HEK293 (cell line): ENCODE measurements at regions not wholly inside any gene's neighbourhood (a gene's known extent, or its start where the extent isn't known, plus 50 kb on each side); places are given as distances from the start of the nearest gene placed in this dataset.

Source experiments
- CTCF ChIA-PET: fragments of 350-600 bp; formaldehyde crosslinking; extraction: SDS; loops from one replicate; lab custom pipeline; 2021; ENCODE audit warnings: antibody characterized with exemption; lab: Yijun Ruan, JAX
- POLR2A ChIA-PET: fragments of 300-600 bp; formaldehyde crosslinking; extraction: SDS; loops from one replicate; lab custom pipeline; 2020; ENCODE audit warnings: antibody characterized with exemption, inconsistent platforms; lab: Yijun Ruan, JAX
- H3K27ac ChIP-seq: fragments of 200-500 bp; sonication (Bioruptor generic); 2 replicates; pipeline ENCODE4 v1.5.1; 2014; ENCODE audit warnings: low read depth, low read length, control low read depth, inconsistent platforms; ENCODE audit errors: extremely low read depth
- H3K36me3 ChIP-seq, 2 experiments: fragments of 200-500 bp in 1 of 2; sonication (Bioruptor generic) in 1 of 2; 1 replicate in 1 of 2; 2 replicates in 1 of 2; pipeline ENCODE4 v1.5.1; 2014 to 2017; ENCODE audit warnings: inconsistent platforms in 2 of 2, low read length in 2 of 2; ENCODE audit not compliant: control insufficient read depth in 2 of 2, insufficient read depth in 1 of 2
- H3K4me1 ChIP-seq: fragments of 200-500 bp; sonication (Bioruptor generic); 2 replicates; pipeline ENCODE4 v1.5.1; 2014; ENCODE audit warnings: mild to moderate bottlenecking, low read length, inconsistent platforms; ENCODE audit not compliant: control insufficient read depth, insufficient read depth
- H3K4me3 ChIP-seq: 2 replicates; pipeline ENCODE4 v1.5.1; 2011; ENCODE audit warnings: low read depth, mild to moderate bottlenecking, control low read depth, low read length, moderate library complexity
- H3K9me3 ChIP-seq: fragments of 200-500 bp; sonication (Bioruptor generic); 2 replicates; pipeline ENCODE4 v1.5.1; 2014; ENCODE audit warnings: low read depth, low read length, inconsistent platforms; ENCODE audit not compliant: control insufficient read depth, insufficient read depth
- BCL11B ChIP-seq: fragments of 450-650 bp; formaldehyde crosslinking; IDR thresholded peaks from 2 replicates; pipeline ENCODE4 v1.5.1; 2016; ENCODE audit warnings: low read depth, missing biosample characterization, missing genetic modification characterization
- EGR2 ChIP-seq: fragments of 450-650 bp; formaldehyde crosslinking; IDR thresholded peaks from 2 replicates; pipeline ENCODE4 v1.5.1; 2016; ENCODE audit warnings: low read depth, missing biosample characterization, missing genetic modification characterization
- MEIS1 ChIP-seq: sonication (generic); formaldehyde crosslinking; IDR thresholded peaks from 2 replicates; pipeline ENCODE4 v1.8.1; 2022; ENCODE audit warnings: missing genetic modification reagents, mild to moderate bottlenecking, borderline replicate concordance
- MYNN ChIP-seq: fragments of 450-650 bp; formaldehyde crosslinking; IDR thresholded peaks from 2 replicates; pipeline ENCODE4 v1.5.1; 2016; ENCODE audit warnings: missing biosample characterization, missing genetic modification characterization, borderline replicate concordance
- RBAK ChIP-seq: fragments of 450-650 bp; formaldehyde crosslinking; IDR thresholded peaks from 2 replicates; pipeline ENCODE4 v1.5.1; 2016; ENCODE audit warnings: missing biosample characterization, missing genetic modification characterization
- SCRT2 ChIP-seq: fragments of 450-650 bp; formaldehyde crosslinking; IDR thresholded peaks from 2 replicates; pipeline ENCODE4 v1.5.1; 2016; ENCODE audit warnings: missing biosample characterization, missing genetic modification characterization
- ZNF140 ChIP-seq: fragments of 450-650 bp; formaldehyde crosslinking; IDR thresholded peaks from 2 replicates; pipeline ENCODE4 v1.5.1; 2016; ENCODE audit warnings: missing biosample characterization, missing genetic modification characterization
- ZNF169 ChIP-seq: fragments of 450-650 bp; formaldehyde crosslinking; IDR thresholded peaks from 2 replicates; pipeline ENCODE4 v1.5.1; 2016; ENCODE audit warnings: missing biosample characterization, missing genetic modification characterization
- ZNF23 ChIP-seq: fragments of 450-650 bp; formaldehyde crosslinking; IDR thresholded peaks from 2 replicates; pipeline ENCODE4 v1.5.1; 2016; ENCODE audit warnings: missing biosample characterization, missing genetic modification characterization, borderline replicate concordance
- ZNF248 ChIP-seq: fragments of 450-650 bp; formaldehyde crosslinking; IDR thresholded peaks from 2 replicates; pipeline ENCODE4 v1.5.1; 2017; ENCODE audit warnings: missing biosample characterization, missing genetic modification characterization
- ZNF274 ChIP-seq, 2 experiments: fragments of 200-500 bp in 1 of 2; fragments of 450-650 bp in 1 of 2; sonication (Bioruptor generic) in 1 of 2; formaldehyde crosslinking in 1 of 2; IDR thresholded peaks; 2 replicates each; pipeline versions ENCODE4 v1.5.1 to v1.6.1; 2014 to 2016; ENCODE audit warnings: borderline replicate concordance in 1 of 2, inconsistent platforms in 1 of 2, low read length in 1 of 2, missing biosample characterization in 1 of 2, missing genetic modification characterization in 1 of 2
- ZNF366 ChIP-seq: fragments of 450-650 bp; formaldehyde crosslinking; conservative IDR thresholded peaks from 2 replicates; pipeline ENCODE4 v1.5.1; 2016; ENCODE audit warnings: missing biosample characterization, missing genetic modification characterization
- ZNF658 ChIP-seq: fragments of 450-650 bp; formaldehyde crosslinking; IDR thresholded peaks from 2 replicates; pipeline ENCODE4; 2016; ENCODE audit warnings: missing biosample characterization, missing genetic modification characterization
- ZNF660 ChIP-seq: fragments of 450-650 bp; IDR thresholded peaks from 2 replicates; pipeline ENCODE4 v1.5.1; 2018; ENCODE audit warnings: missing biosample characterization, mild to moderate bottlenecking, missing genetic modification characterization
- ZNF701 ChIP-seq: fragments of 450-650 bp; formaldehyde crosslinking; IDR thresholded peaks from 2 replicates; pipeline ENCODE4 v1.5.1; 2016; ENCODE audit warnings: missing biosample characterization, missing genetic modification characterization
- ZNF792 ChIP-seq: fragments of 450-650 bp; formaldehyde crosslinking; IDR thresholded peaks from 2 replicates; pipeline ENCODE4 v1.5.1; 2016; ENCODE audit warnings: missing biosample characterization, missing genetic modification characterization
- ZNF843 ChIP-seq: fragments of 450-650 bp; formaldehyde crosslinking; IDR thresholded peaks from 2 replicates; pipeline ENCODE4 v1.5.1; 2016; ENCODE audit warnings: missing biosample characterization, missing genetic modification characterization
- ZSCAN16 ChIP-seq: fragments of 450-650 bp; formaldehyde crosslinking; IDR thresholded peaks from 2 replicates; pipeline ENCODE4 v1.5.1; 2016; ENCODE audit warnings: missing biosample characterization, missing genetic modification characterization
- ZXDB ChIP-seq: fragments of 450-650 bp; formaldehyde crosslinking; IDR thresholded peaks from 2 replicates; pipeline ENCODE4 v1.5.1; 2016; ENCODE audit warnings: missing biosample characterization, missing genetic modification characterization
- TF ChIP-seq, protein P1 (sequence below): fragments of 450-650 bp; IDR thresholded peaks from 2 replicates; pipeline ENCODE4 v1.5.1; 2018; ENCODE audit warnings: missing biosample characterization, mild to moderate bottlenecking, missing genetic modification characterization
- TF ChIP-seq, protein P2 (sequence below): fragments of 450-650 bp; formaldehyde crosslinking; IDR thresholded peaks from 2 replicates; pipeline ENCODE4 v1.5.1; 2016; ENCODE audit warnings: missing biosample characterization, missing genetic modification characterization, low read depth
- TF ChIP-seq, protein P3 (sequence below): fragments of 450-650 bp; formaldehyde crosslinking; IDR thresholded peaks from 2 replicates; pipeline ENCODE4 v1.5.1; 2016; ENCODE audit warnings: missing biosample characterization, missing genetic modification characterization
- TF ChIP-seq, protein P4 (sequence below): fragments of 450-650 bp; formaldehyde crosslinking; IDR thresholded peaks from 2 replicates; pipeline ENCODE4 v1.5.1; 2016; ENCODE audit warnings: missing biosample characterization, missing genetic modification characterization, borderline replicate concordance
- TF ChIP-seq, protein P5 (sequence below): fragments of 450-650 bp; formaldehyde crosslinking; IDR thresholded peaks from 2 replicates; pipeline ENCODE4; 2016; ENCODE audit warnings: missing biosample characterization, missing genetic modification characterization
- TF ChIP-seq, protein P6 (sequence below): fragments of 450-650 bp; formaldehyde crosslinking; IDR thresholded peaks from 2 replicates; pipeline ENCODE4 v1.5.1; 2017; ENCODE audit warnings: missing biosample characterization, missing genetic modification characterization
- TF ChIP-seq, protein P7 (sequence below): fragments of 450-650 bp; formaldehyde crosslinking; IDR thresholded peaks from 2 replicates; pipeline ENCODE4 v1.5.1; 2017; ENCODE audit warnings: missing biosample characterization, missing genetic modification characterization

DNA sequence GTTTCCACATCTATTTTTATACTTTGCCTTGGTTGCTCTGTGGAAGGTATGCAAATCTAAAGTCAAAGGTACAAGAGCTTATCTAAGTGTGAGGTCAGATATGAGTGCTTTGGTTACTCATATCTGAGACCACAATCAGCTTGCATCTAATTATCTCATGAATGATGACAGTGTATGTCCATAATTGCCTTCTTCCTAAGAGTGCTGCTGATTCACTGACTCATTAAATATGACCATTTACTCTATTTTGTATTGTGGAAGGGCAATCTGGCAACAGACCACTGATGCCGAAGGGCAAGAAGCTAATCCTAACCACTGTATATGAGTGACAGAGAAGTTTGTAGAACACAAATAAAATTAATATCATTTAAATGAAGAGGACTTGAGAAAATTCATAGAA, 1190.2 kb upstream of the AGA start:
- Histone ChIP-seq H3K9me3 (no peaks in the 10 kb centered on the region), H3K36me3 (no peaks in the 10 kb centered on the region), H3K27ac (no peak overlapping the region), H3K4me1 (no peaks in the 10 kb centered on the region), H3K4me3 (no peak overlapping the region)
- ChIA-PET CTCF (no interaction called here), POLR2A (no interaction called here)
- TF ChIP-seq ZNF660 (tag by site-specific recombination): no peak
- no peak for TF ChIP-seq ZNF274 (IDR thresholded peaks at IDR 0.05; ENCODE audit: low read length)
- TF ChIP-seq ZNF274 (tag by site-specific recombination; IDR thresholded peaks at IDR 0.05; ENCODE audit: borderline replicate concordance): no peak
- TF ChIP-seq, protein P1, sequence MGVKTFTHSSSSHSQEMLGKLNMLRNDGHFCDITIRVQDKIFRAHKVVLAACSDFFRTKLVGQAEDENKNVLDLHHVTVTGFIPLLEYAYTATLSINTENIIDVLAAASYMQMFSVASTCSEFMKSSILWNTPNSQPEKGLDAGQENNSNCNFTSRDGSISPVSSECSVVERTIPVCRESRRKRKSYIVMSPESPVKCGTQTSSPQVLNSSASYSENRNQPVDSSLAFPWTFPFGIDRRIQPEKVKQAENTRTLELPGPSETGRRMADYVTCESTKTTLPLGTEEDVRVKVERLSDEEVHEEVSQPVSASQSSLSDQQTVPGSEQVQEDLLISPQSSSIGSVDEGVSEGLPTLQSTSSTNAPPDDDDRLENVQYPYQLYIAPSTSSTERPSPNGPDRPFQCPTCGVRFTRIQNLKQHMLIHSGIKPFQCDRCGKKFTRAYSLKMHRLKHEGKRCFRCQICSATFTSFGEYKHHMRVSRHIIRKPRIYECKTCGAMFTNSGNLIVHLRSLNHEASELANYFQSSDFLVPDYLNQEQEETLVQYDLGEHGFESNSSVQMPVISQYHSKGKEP (tag by site-specific recombination): no peak
- TF ChIP-seq, protein P2, sequence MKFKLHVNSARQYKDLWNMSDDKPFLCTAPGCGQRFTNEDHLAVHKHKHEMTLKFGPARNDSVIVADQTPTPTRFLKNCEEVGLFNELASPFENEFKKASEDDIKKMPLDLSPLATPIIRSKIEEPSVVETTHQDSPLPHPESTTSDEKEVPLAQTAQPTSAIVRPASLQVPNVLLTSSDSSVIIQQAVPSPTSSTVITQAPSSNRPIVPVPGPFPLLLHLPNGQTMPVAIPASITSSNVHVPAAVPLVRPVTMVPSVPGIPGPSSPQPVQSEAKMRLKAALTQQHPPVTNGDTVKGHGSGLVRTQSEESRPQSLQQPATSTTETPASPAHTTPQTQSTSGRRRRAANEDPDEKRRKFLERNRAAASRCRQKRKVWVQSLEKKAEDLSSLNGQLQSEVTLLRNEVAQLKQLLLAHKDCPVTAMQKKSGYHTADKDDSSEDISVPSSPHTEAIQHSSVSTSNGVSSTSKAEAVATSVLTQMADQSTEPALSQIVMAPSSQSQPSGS (tag by site-specific recombination): no peak
- no peak for TF ChIP-seq EGR2

DNA sequence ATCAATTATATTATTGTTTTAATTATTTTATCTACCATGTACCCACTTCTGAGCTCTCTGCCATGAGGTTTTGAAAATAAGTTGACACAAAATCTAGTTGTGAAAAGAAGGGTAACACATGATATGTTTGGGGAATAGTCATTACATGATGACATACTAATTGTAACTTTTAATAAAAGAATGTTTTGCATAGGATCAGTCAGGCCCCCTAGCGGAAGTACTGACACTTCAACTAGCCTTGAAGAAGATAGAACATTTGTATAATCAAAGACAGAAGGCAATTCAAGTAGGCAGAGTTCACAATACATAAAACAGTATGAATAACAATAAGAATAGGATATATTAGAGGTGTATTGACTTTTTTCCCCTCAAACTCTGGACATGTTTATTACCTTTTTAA, 1191.0 kb upstream of the AGA start:
- CTCF ChIA-PET: interaction anchor here (1.0 kb wide), 1 partner anchor 23 kb away, joined by 4 read pairs; no protein-coding TSS in a partner anchor

DNA sequence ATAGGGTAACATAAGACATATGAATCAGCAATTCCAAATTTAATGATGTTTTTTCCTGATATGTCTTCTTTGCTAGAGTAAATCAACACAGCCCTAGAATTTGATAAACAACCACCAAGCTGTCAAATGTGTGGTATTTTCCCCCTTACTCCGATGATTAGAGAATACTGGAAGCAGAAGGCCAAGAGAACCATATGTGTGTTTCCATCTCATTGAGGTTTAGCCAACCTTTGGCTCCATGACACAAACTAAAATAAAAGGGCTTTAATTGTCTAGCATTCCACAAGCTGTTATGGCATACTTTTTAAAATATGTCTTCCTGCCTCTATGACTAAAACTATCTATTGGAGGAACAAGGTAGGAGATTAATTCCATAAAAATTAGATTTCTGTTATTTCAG, 1222.4 kb upstream of the AGA start:
- Histone ChIP-seq H3K27ac (no peak overlapping the region), H3K36me3 (no peaks in the 10 kb centered on the region), H3K4me1 (no peaks in the 10 kb centered on the region), H3K4me3 (no peak overlapping the region), H3K9me3 (no peaks in the 10 kb centered on the region)
- ChIA-PET CTCF (no interaction called here), POLR2A (no interaction called here)
- TF ChIP-seq ZNF140 (tag by site-specific recombination) (no peak), ZNF701 (tag by site-specific recombination) (no peak), ZXDB (tag by site-specific recombination) (no peak), SCRT2 (tag by site-specific recombination) (no peak), ZNF23 (tag by site-specific recombination) (no peak), MEIS1 (CRISPR knock-in tag) (no peak), MYNN (tag by site-specific recombination) (no peak), ZNF658 (tag by site-specific recombination) (no peak), ZNF169 (tag by site-specific recombination) (no peak)
- TF ChIP-seq, protein P3, sequence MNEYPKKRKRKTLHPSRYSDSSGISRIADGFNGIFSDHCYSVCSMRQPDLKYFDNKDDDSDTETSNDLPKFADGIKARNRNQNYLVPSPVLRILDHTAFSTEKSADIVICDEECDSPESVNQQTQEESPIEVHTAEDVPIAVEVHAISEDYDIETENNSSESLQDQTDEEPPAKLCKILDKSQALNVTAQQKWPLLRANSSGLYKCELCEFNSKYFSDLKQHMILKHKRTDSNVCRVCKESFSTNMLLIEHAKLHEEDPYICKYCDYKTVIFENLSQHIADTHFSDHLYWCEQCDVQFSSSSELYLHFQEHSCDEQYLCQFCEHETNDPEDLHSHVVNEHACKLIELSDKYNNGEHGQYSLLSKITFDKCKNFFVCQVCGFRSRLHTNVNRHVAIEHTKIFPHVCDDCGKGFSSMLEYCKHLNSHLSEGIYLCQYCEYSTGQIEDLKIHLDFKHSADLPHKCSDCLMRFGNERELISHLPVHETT: no peak
- TF ChIP-seq, protein P4, sequence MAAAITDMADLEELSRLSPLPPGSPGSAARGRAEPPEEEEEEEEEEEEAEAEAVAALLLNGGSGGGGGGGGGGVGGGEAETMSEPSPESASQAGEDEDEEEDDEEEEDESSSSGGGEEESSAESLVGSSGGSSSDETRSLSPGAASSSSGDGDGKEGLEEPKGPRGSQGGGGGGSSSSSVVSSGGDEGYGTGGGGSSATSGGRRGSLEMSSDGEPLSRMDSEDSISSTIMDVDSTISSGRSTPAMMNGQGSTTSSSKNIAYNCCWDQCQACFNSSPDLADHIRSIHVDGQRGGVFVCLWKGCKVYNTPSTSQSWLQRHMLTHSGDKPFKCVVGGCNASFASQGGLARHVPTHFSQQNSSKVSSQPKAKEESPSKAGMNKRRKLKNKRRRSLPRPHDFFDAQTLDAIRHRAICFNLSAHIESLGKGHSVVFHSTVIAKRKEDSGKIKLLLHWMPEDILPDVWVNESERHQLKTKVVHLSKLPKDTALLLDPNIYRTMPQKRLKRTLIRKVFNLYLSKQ: no peak

More for the DNA sequence above, 1191.0 kb upstream of the AGA start:
- POLR2A ChIA-PET: no interaction called here
- no peaks in the 10 kb centered on the region for H3K36me3 ChIP-seq
- no peak overlapping the region for H3K27ac ChIP-seq
- no peaks in the 10 kb centered on the region for H3K9me3 ChIP-seq
- TF ChIP-seq ZNF792 (no peak), ZNF23 (tag by site-specific recombination) (no peak), ZNF248 (no peak), ZSCAN16 (tag by site-specific recombination) (no peak), ZNF843 (tag by site-specific recombination) (no peak), BCL11B (tag by site-specific recombination) (no peak), ZNF366 (tag by site-specific recombination) (no peak), RBAK (no peak)
- TF ChIP-seq, protein P5, sequence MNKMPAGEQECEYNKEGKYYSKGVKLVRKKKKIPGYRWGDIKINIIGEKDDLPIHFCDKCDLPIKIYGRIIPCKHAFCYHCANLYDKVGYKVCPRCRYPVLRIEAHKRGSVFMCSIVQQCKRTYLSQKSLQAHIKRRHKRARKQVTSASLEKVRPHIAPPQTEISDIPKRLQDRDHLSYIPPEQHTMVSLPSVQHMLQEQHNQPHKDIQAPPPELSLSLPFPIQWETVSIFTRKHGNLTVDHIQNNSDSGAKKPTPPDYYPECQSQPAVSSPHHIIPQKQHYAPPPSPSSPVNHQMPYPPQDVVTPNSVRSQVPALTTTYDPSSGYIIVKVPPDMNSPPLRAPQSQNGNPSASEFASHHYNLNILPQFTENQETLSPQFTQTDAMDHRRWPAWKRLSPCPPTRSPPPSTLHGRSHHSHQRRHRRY (tag by site-specific recombination): no peak
- TF ChIP-seq, protein P6, sequence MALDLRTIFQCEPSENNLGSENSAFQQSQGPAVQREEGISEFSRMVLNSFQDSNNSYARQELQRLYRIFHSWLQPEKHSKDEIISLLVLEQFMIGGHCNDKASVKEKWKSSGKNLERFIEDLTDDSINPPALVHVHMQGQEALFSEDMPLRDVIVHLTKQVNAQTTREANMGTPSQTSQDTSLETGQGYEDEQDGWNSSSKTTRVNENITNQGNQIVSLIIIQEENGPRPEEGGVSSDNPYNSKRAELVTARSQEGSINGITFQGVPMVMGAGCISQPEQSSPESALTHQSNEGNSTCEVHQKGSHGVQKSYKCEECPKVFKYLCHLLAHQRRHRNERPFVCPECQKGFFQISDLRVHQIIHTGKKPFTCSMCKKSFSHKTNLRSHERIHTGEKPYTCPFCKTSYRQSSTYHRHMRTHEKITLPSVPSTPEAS (tag by site-specific recombination): no peak
- TF ChIP-seq, protein P7, sequence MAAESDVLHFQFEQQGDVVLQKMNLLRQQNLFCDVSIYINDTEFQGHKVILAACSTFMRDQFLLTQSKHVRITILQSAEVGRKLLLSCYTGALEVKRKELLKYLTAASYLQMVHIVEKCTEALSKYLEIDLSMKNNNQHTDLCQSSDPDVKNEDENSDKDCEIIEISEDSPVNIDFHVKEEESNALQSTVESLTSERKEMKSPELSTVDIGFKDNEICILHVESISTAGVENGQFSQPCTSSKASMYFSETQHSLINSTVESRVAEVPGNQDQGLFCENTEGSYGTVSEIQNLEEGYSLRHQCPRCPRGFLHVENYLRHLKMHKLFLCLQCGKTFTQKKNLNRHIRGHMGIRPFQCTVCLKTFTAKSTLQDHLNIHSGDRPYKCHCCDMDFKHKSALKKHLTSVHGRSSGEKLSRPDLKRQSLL (tag by site-specific recombination): no peak
- no peaks in the 10 kb centered on the region for H3K4me1 ChIP-seq
- no peak overlapping the region for H3K4me3 ChIP-seq
